GM12878 (cell line): ENCODE measurements at regions not wholly inside any gene's neighbourhood (a gene's known extent, or its start where the extent isn't known, plus 50 kb on each side); places are given as distances from the start of the nearest gene placed in this dataset.

ENCODE experiments used
- ATAC-seq: fragments of 200-7000 bp; cut with Tn5 transposase; 3 replicates; pipeline ENCODE4 v1.9.1; 2020; ENCODE audit warnings: mild to moderate bottlenecking, moderate library complexity
- BruUV-seq: library from RNA; stranded (reverse); fragments of 400-500 nt; replicated peaks from 2 replicates; lab custom pipeline; 2021; lab: Mats Ljungman, UMichigan
- CTCF ChIA-PET: fragments of 300-600 bp; sonication (Branson Sonifier 250); formaldehyde crosslinking; extraction: SDS; loops from one replicate; lab custom pipeline; 2021; ENCODE audit warnings: inconsistent platforms; lab: Yijun Ruan, JAX
- POLR2A ChIA-PET: fragments of 350-600 bp; formaldehyde crosslinking; extraction: SDS; loops from one replicate; lab custom pipeline; 2021; ENCODE audit warnings: inconsistent platforms; lab: Charles Lee
- RAD21 ChIA-PET: fragments of 300-600 bp; sonication (Branson Sonifier 250); formaldehyde crosslinking; loops from one replicate; lab custom pipeline; 2023; ENCODE audit warnings: antibody characterized with exemption; ENCODE audit not compliant: unreplicated experiment; lab: Charles Lee
- SMC1A ChIA-PET: fragments of 300-600 bp; sonication (Branson Sonifier 250); formaldehyde crosslinking; loops from one replicate; lab custom pipeline; 2023; ENCODE audit not compliant: unreplicated experiment, uncharacterized antibody; lab: Charles Lee
- DNase-seq: peaks from one replicate; pipeline ENCODE4 v3.0.0-alpha.2; 2011; ENCODE audit warnings: low read depth, low spot score
- FAIRE-seq: peaks from 3 replicates; lab custom pipeline; 2011; peaks lifted over from hg19 to GRCh38; lab: Jason Lieb, UNC
- H2AFZ ChIP-seq: 2 replicates; pipeline ENCODE4 v1.6.0; 2011; ENCODE audit warnings: low read depth, low read length, control low read depth; ENCODE audit not compliant: control insufficient read depth
- H3K27ac ChIP-seq: 2 replicates; pipeline ENCODE4 v1.5.1; 2011; ENCODE audit warnings: control low read depth; ENCODE audit not compliant: control insufficient read depth, insufficient read depth
- H3K27me3 ChIP-seq, 2 experiments: replicated peaks in 1 of 2; 2 replicates each; pipeline versions ENCODE4 v1.6.0 to v1.6.1; 2011; ENCODE audit warnings: low read length in 1 of 2; ENCODE audit not compliant: control insufficient read depth in 2 of 2, insufficient read depth in 2 of 2
- H3K36me3 ChIP-seq, 2 experiments: 2 replicates each; pipeline ENCODE4 v1.5.1; 2011; ENCODE audit warnings: low read length in 1 of 2; ENCODE audit not compliant: control insufficient read depth in 2 of 2, insufficient read depth in 2 of 2
- H3K4me1 ChIP-seq: 2 replicates; pipeline ENCODE4 v1.6.1; 2011; ENCODE audit warnings: mild to moderate bottlenecking, low read length, moderate library complexity, mixed read lengths; ENCODE audit not compliant: control insufficient read depth, insufficient read depth
- H3K4me2 ChIP-seq: 2 replicates; pipeline ENCODE4 v1.6.0; 2011; ENCODE audit warnings: control low read depth; ENCODE audit not compliant: control insufficient read depth, insufficient read depth
- H3K4me3 ChIP-seq: fragments of 200-600 bp; sonication (generic); 2 replicates; pipeline ENCODE4 v1.5.1; 2016
- H3K79me2 ChIP-seq: 2 replicates; pipeline ENCODE4 v1.6.0; 2011; ENCODE audit warnings: low read length; ENCODE audit not compliant: control insufficient read depth, insufficient read depth
- H3K9ac ChIP-seq: 2 replicates; pipeline ENCODE4 v1.8.0; 2011; ENCODE audit warnings: low read length, control low read depth, mixed read lengths; ENCODE audit not compliant: control insufficient read depth, insufficient read depth
- H3K9me3 ChIP-seq: replicated peaks from 3 replicates; pipeline ENCODE4 v1.5.1; 2011; ENCODE audit warnings: mild to moderate bottlenecking, low read length; ENCODE audit not compliant: control insufficient read depth, insufficient read depth
- H4K20me1 ChIP-seq: 2 replicates; pipeline ENCODE4 v1.6.0; 2011; ENCODE audit not compliant: control insufficient read depth, insufficient read depth
- CHD2 ChIP-seq: IDR thresholded peaks from 2 replicates; pipeline ENCODE4 v1.6.1; 2011; ENCODE audit warnings: low read depth, low read length, improper control_type of control experiment, borderline replicate concordance
- CREB1 ChIP-seq: IDR thresholded peaks from 2 replicates; pipeline ENCODE4 v1.6.1; 2012; ENCODE audit warnings: low read depth, mild to moderate bottlenecking, inconsistent platforms
- PBX3 ChIP-seq: IDR thresholded peaks from 2 replicates; pipeline ENCODE4 v1.6.1; 2011; ENCODE audit warnings: mild to moderate bottlenecking, low read depth, low read length, moderate library complexity; ENCODE audit not compliant: insufficient replicate concordance
- WGBS: methylation state at CpG from one replicate; pipeline ENCODE4 v1.1.6; 2016; ENCODE audit warnings: low lambda C conversion rate; ENCODE audit not compliant: insufficient replicate concordance, insufficient coverage; ENCODE audit errors: missing lambda C conversion rate; 5-methylcytosine and 5-hydroxymethylcytosine counted together
- in situ Hi-C: fragments of 300-500 bp; cut with MboI; formaldehyde crosslinking; loops from 9 replicates; pipeline ENCODE4 v1.14.3; 2018; ENCODE audit warnings: mixed read lengths
- intact Hi-C: fragments of 100-400 bp; cut with micrococcal nuclease; formaldehyde crosslinking; loops from one replicate; pipeline ENCODE4 v1.14.2; 2022; ENCODE audit not compliant: unreplicated experiment

GRCh38 chr17:65457635-65458257, 103.7 kb downstream of the AXIN2 start:
- BruUV-seq: no TSS peak
- Histone ChIP-seq H3K9me3 (no peaks in the 10 kb centered on the region), H3K4me2 (no peak overlapping the region), H3K9ac (no peak overlapping the region), H4K20me1 (no peaks in the 10 kb centered on the region), H3K4me3 (no peak overlapping the region), H2AFZ (no peak overlapping the region), H3K27me3 (no peaks in the 10 kb centered on the region), H3K79me2 (no peaks in the 10 kb centered on the region), H3K36me3 (no peaks in the 10 kb centered on the region), H3K27ac (no peak overlapping the region), H3K4me1 (no peaks in the 10 kb centered on the region)
- intact Hi-C loops: loop anchor here (5.0 kb wide), 1 partner anchor 100 kb away; no protein-coding TSS in a partner anchor
- in situ Hi-C loops: no loop called here
- WGBS: 52% methylated on average over 10 of the region's 11 CpGs
- FAIRE-seq: no peak
- ChIA-PET CTCF (no interaction called here), RAD21 (no interaction called here), SMC1A (interaction anchor here (1.6 kb wide), 1 partner anchor 98 kb away, joined by 3 read pairs; no protein-coding TSS in a partner anchor), POLR2A (no interaction called here)
- ATAC-seq: no peak
- DNase-seq: no peak
- TF ChIP-seq PBX3: no peak
- no peak for TF ChIP-seq CHD2

GRCh38 chr17:65457183-65457582, 104.3 kb downstream of the AXIN2 start:
- ChIA-PET CTCF (interaction anchor here (1.3 kb wide), 1 partner anchor 709 kb away, joined by 4 read pairs; no protein-coding TSS in a partner anchor), SMC1A (interaction anchor here (0.7 to 1.6 kb wide), 2 partner anchors 99 to 339 kb away, joined by 3 read pairs; no protein-coding TSS in a partner anchor), POLR2A (no interaction called here), RAD21 (no interaction called here)
- Histone ChIP-seq H4K20me1 (no peaks in the 10 kb centered on the region), H3K36me3 (no peaks in the 10 kb centered on the region), H3K9me3 (no peaks in the 10 kb centered on the region), H3K79me2 (no peaks in the 10 kb centered on the region), H3K27ac (no peak overlapping the region), H2AFZ (no peak overlapping the region), H3K4me1 (no peaks in the 10 kb centered on the region), H3K4me2 (no peak overlapping the region), H3K4me3 (no peak overlapping the region), H3K27me3 (no peaks in the 10 kb centered on the region), H3K9ac (no peak overlapping the region)
- no peak for TF ChIP-seq CREB1
- ATAC-seq: no peak
- no peak for DNase-seq
- WGBS: 68% methylated on average over 2 of the region's 3 CpGs
- FAIRE-seq: no peak
- no TSS peak for BruUV-seq
- in situ Hi-C loops: no loop called here
- intact Hi-C loops: loop anchor here (5.0 kb wide), 1 partner anchor 100 kb away; no protein-coding TSS in a partner anchor
